GM12875 (cell line): ENCODE measurements at regions not wholly inside any gene's neighbourhood (a gene's known extent, or its start where the extent isn't known, plus 50 kb on each side); places are given as distances from the start of the nearest gene placed in this dataset.

Source experiments
- H3K4me3 ChIP-seq: one replicate; pipeline ENCODE4 v1.5.1; 2011; ENCODE audit warnings: low read depth, low read length, control low read depth
- TF ChIP-seq, protein P1 (sequence below): IDR thresholded peaks from 2 replicates; pipeline ENCODE4 v1.5.1; 2011; ENCODE audit warnings: low read depth, mild to moderate bottlenecking, control low read depth, inconsistent platforms, low read length, moderate library complexity, borderline replicate concordance; ENCODE audit not compliant: insufficient read depth

DNA sequence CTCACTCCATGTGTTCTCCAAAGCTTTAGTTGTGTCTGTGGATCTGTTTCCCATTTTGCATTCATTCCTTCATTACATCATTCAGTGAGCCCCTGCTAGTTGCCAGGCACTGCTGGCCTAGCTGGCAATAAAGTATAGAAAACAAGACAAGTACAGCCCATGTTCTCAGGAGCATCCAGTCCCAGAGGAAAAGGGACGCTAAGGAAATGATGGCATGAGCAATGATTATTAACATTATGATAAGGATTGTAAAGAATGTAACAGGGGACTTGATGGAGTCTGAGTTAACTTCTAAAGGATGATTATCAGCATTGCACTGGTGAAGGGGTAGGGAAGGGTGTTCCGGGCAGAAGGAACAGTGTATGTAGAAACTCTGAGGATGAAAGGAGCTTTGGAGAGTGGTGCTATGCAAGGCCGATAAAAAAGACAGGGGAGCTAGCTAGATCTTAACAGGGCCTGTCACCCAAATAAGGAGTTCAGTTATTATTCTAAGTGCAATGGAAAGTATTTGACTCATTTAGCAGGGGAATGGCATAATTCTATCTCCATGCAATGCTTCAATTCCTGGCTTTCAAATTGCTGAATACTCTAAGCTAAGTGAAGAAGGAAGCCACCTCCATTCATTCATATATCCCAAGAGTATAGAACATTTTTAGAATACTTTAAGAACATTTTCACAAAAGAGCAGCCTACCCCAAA is 258.2 kb upstream of the STT3B start:
- H3K4me3 ChIP-seq, result no peak overlapping the region

GRCh38 chr3:31275038-31275572 is 257.6 kb upstream of the STT3B start:
- TF ChIP-seq, protein P1, sequence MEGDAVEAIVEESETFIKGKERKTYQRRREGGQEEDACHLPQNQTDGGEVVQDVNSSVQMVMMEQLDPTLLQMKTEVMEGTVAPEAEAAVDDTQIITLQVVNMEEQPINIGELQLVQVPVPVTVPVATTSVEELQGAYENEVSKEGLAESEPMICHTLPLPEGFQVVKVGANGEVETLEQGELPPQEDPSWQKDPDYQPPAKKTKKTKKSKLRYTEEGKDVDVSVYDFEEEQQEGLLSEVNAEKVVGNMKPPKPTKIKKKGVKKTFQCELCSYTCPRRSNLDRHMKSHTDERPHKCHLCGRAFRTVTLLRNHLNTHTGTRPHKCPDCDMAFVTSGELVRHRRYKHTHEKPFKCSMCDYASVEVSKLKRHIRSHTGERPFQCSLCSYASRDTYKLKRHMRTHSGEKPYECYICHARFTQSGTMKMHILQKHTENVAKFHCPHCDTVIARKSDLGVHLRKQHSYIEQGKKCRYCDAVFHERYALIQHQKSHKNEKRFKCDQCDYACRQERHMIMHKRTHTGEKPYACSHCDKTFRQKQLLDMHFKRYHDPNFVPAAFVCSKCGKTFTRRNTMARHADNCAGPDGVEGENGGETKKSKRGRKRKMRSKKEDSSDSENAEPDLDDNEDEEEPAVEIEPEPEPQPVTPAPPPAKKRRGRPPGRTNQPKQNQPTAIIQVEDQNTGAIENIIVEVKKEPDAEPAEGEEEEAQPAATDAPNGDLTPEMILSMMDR, result no peak
- no peak overlapping the region for H3K4me3 ChIP-seq

More for the DNA sequence above, 258.2 kb upstream of the STT3B start:
- TF ChIP-seq, protein P1, result no peak

DNA sequence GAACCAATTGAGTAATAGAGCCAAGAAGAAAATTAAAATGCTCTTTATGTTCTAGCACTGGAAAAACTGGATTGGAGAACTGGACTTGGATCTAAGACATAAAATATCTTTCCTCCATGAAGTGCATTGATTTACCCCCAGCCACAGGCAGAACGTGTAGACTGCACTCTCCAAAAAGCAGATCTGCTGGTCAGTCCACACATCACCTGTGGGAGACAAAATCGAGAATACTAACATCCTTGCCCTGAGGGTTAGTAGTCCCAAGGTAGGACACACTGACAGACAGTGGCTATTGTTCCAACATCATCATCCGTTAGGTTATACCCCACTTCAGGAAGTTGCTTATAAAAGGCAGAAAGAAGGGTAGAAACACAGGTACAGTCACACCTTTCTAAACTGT is 257.1 kb upstream of the STT3B start:
- TF ChIP-seq, protein P1, result no peak
- H3K4me3 ChIP-seq, result no peak overlapping the region

GRCh38 chr3:31277582-31277981 is 255.1 kb upstream of the STT3B start:
- H3K4me3 ChIP-seq, result no peak overlapping the region
- TF ChIP-seq, protein P1, result no peak

DNA sequence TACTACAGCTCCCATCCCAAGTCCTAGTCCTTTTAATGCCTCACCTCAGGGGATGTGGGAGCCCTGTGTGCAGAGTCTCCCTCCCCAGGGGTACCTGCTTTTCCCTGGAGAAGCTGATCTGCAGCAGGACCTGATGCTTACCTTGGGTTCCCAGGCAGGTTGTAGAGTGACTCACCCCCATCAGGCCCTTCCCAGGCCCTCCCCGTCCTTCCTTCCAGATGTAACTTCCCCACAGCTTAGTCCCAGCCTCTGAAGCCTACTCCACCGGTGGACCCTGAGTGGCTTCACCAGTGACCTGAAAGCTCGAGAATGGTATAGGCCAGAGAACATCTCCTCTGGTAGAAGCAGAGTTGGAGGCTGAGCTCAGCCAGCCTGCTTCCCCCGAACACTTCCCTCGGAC is 254.2 kb upstream of the STT3B start:
- TF ChIP-seq, protein P1, result no peak

GRCh38 chr3:31284776-31285175 is 247.9 kb upstream of the STT3B start:
- no peak overlapping the region for H3K4me3 ChIP-seq
- TF ChIP-seq, protein P1, result no peak

More for the DNA sequence above, 254.2 kb upstream of the STT3B start:
- H3K4me3 ChIP-seq, result no peak overlapping the region
